Fibroblast of skin of scalp (primary cell): ENCODE measurements at regions not wholly inside any gene's neighbourhood (a gene's known extent, or its start where the extent isn't known, plus 50 kb on each side); places are given as distances from the start of the nearest gene placed in this dataset.

Experiments
- DNase-seq: peaks from one replicate; pipeline ENCODE4 v3.0.0-alpha.2; 2013

GRCh38 chr7:41280491-41280890, 422.4 kb downstream of the INHBA start:
- DNase-seq = no peak

- DNase-seq = no peak
Measured at GRCh38 chr7:41277561-41277960, 425.3 kb downstream of the INHBA start.

- no peak for DNase-seq
Measured at GRCh38 chr7:41275255-41275654, 427.6 kb downstream of the INHBA start.

- DNase-seq = no peak
Measured at GRCh38 chr7:41274179-41274578, 428.7 kb downstream of the INHBA start.

- DNase-seq = no peak
Measured at GRCh38 chr7:41272664-41273063, 430.2 kb downstream of the INHBA start.

GRCh38 chr7:41268878-41269277, 434.0 kb downstream of the INHBA start:
- DNase-seq = no peak

GRCh38 chr7:41261080-41261479, 441.8 kb downstream of the INHBA start:
- DNase-seq = no peak

GRCh38 chr7:41257660-41258059, 445.2 kb downstream of the INHBA start:
- no peak for DNase-seq

- peak; percentile 41 for DNase-seq
Measured at GRCh38 chr7:41256186-41256945, 446.5 kb downstream of the INHBA start.

GRCh38 chr7:41255716-41256115, 447.2 kb downstream of the INHBA start:
- no peak for DNase-seq

GRCh38 chr7:41255113-41255512, 447.8 kb downstream of the INHBA start:
- DNase-seq = no peak

- DNase-seq = no peak
Measured at GRCh38 chr7:41252957-41253356, 449.9 kb downstream of the INHBA start.

GRCh38 chr7:41252551-41252950, 450.3 kb downstream of the INHBA start:
- no peak for DNase-seq

GRCh38 chr7:41247143-41247865, 455.6 kb downstream of the INHBA start:
- no peak for DNase-seq

- DNase-seq = no peak
Measured at GRCh38 chr7:41245916-41246315, 457.0 kb downstream of the INHBA start.

GRCh38 chr7:41244246-41244645, 458.6 kb downstream of the INHBA start:
- DNase-seq = no peak

GRCh38 chr7:41241641-41242040, 461.2 kb downstream of the INHBA start:
- no peak for DNase-seq

GRCh38 chr7:41239596-41239995, 463.3 kb downstream of the INHBA start:
- no peak for DNase-seq

GRCh38 chr7:41238851-41239331, 464.0 kb downstream of the INHBA start:
- DNase-seq = peak; percentile 60

- DNase-seq = no peak
Measured at GRCh38 chr7:41237956-41238355, 464.9 kb downstream of the INHBA start.

GRCh38 chr7:41232086-41232485, 470.8 kb downstream of the INHBA start:
- peak; percentile 28 for DNase-seq

- peak; percentile 15 for DNase-seq
Measured at GRCh38 chr7:41224063-41224763, 478.7 kb downstream of the INHBA start.

- peak; percentile 20 for DNase-seq
Measured at GRCh38 chr7:41222746-41223145, 480.1 kb downstream of the INHBA start.
